IMR-90 (cell line): ENCODE measurements at regions not wholly inside any gene's neighbourhood (a gene's known extent, or its start where the extent isn't known, plus 50 kb on each side); places are given as distances from the start of the nearest gene placed in this dataset.

Experiments used
- ATAC-seq: fragments of 200-7000 bp; cut with Tn5 transposase; 2 replicates; pipeline ENCODE4 v1.9.1; 2020; ENCODE audit warnings: low read depth, mild to moderate bottlenecking, moderate library complexity
- BruUV-seq: library from RNA; stranded (reverse); fragments of 400-500 nt; replicated peaks from 2 replicates; lab custom pipeline; 2021; lab: Mats Ljungman, UMichigan
- CTCF ChIA-PET: fragments of 300-600 bp; formaldehyde crosslinking; extraction: SDS; loops from one replicate; lab custom pipeline; 2021; ENCODE audit warnings: antibody characterized with exemption; lab: Yijun Ruan, JAX
- POLR2A ChIA-PET: fragments of 300-600 bp; sonication (Branson Sonifier 250); formaldehyde crosslinking; loops from one replicate; lab custom pipeline; 2022; ENCODE audit warnings: antibody characterized with exemption; ENCODE audit not compliant: unreplicated experiment; lab: Charles Lee
- DNase-seq: peaks from one replicate; pipeline ENCODE4 v3.0.0; 2013
- H2AFZ ChIP-seq: replicated peaks from 2 replicates; pipeline ENCODE3; 2013; ENCODE audit warnings: low read length, mild to moderate bottlenecking; ENCODE audit not compliant: poor library complexity
- H2AK5ac ChIP-seq: 2 replicates; pipeline ENCODE4 v1.6.1; 2013; ENCODE audit warnings: low read depth, low read length, inconsistent platforms
- H2AK9ac ChIP-seq: replicated peaks from 2 replicates; pipeline ENCODE3; 2013; ENCODE audit warnings: mild to moderate bottlenecking, low read depth, low read length, moderate library complexity; ENCODE audit not compliant: poor library complexity
- H2BK120ac ChIP-seq: 2 replicates; pipeline ENCODE4 v1.6.1; 2013; ENCODE audit warnings: low read depth, low read length, inconsistent platforms
- H2BK15ac ChIP-seq: 3 replicates; pipeline ENCODE4 v1.6.1; 2013; ENCODE audit warnings: low read depth, low read length, inconsistent platforms
- H2BK20ac ChIP-seq: 2 replicates; pipeline ENCODE4 v1.6.1; 2013; ENCODE audit warnings: low read depth, mild to moderate bottlenecking, inconsistent platforms, low read length, moderate library complexity
- H2BK5ac ChIP-seq: 2 replicates; pipeline ENCODE4 v1.6.1; 2013; ENCODE audit warnings: mild to moderate bottlenecking, low read depth, low read length, inconsistent platforms; ENCODE audit not compliant: poor library complexity, severe bottlenecking
- H3K14ac ChIP-seq: replicated peaks from 2 replicates; pipeline ENCODE4 v1.6.1; 2013; ENCODE audit warnings: low read depth, low read length, inconsistent platforms
- H3K18ac ChIP-seq: 2 replicates; pipeline ENCODE4 v1.6.1; 2013; ENCODE audit warnings: low read depth, low read length, control low read depth
- H3K23ac ChIP-seq: 2 replicates; pipeline ENCODE4 v1.6.1; 2013; ENCODE audit warnings: low read depth, low read length, inconsistent platforms
- H3K27ac ChIP-seq: 2 replicates; pipeline ENCODE4 v1.5.1; 2013; ENCODE audit warnings: mild to moderate bottlenecking, control low read depth, low read length; ENCODE audit not compliant: insufficient read depth
- H3K27me3 ChIP-seq: 2 replicates; pipeline ENCODE4 v1.6.1; 2013; ENCODE audit warnings: low read length; ENCODE audit not compliant: control insufficient read depth, insufficient read depth
- H3K36me3 ChIP-seq: 2 replicates; pipeline ENCODE4 v1.6.1; 2013; ENCODE audit warnings: low read length, mixed read lengths; ENCODE audit not compliant: control insufficient read depth, insufficient read depth
- H3K4ac ChIP-seq: 2 replicates; pipeline ENCODE4 v1.6.1; 2013; ENCODE audit warnings: low read depth, low read length, inconsistent platforms
- H3K4me1 ChIP-seq: 2 replicates; pipeline ENCODE4 v1.6.1; 2013; ENCODE audit warnings: low read length, mixed read lengths; ENCODE audit not compliant: control insufficient read depth, insufficient read depth
- H3K4me2 ChIP-seq: 2 replicates; pipeline ENCODE4 v1.6.1; 2013; ENCODE audit warnings: low read depth, mild to moderate bottlenecking, control low read depth, low read length, moderate library complexity
- H3K4me3 ChIP-seq: 2 replicates; pipeline ENCODE4 v1.5.1; 2013; ENCODE audit warnings: low read depth, mild to moderate bottlenecking, control low read depth, low read length, moderate library complexity; ENCODE audit not compliant: insufficient read depth
- H3K56ac ChIP-seq: 2 replicates; pipeline ENCODE4 v1.6.1; 2013; ENCODE audit warnings: low read length, inconsistent platforms; ENCODE audit not compliant: insufficient read depth; ENCODE audit errors: extremely low read depth
- H3K79me1 ChIP-seq, 2 experiments: 2 replicates each; pipeline ENCODE4 v1.6.1; 2013; ENCODE audit warnings: low read length in 2 of 2, inconsistent platforms in 1 of 2, low read depth in 1 of 2
- H3K9ac ChIP-seq: 2 replicates; pipeline ENCODE4 v1.6.1; 2013; ENCODE audit warnings: low read depth, low read length, control low read depth
- H3K9me1 ChIP-seq: 2 replicates; pipeline ENCODE4 v1.6.1; 2013; ENCODE audit warnings: low read length, inconsistent platforms; ENCODE audit not compliant: insufficient read depth
- H3K9me3 ChIP-seq: 2 replicates; pipeline ENCODE4 v1.6.1; 2013; ENCODE audit warnings: low read length; ENCODE audit not compliant: control insufficient read depth, insufficient read depth
- H4K20me1 ChIP-seq: 2 replicates; pipeline ENCODE4 v1.6.1; 2013; ENCODE audit warnings: low read length, inconsistent platforms; ENCODE audit not compliant: insufficient read depth
- H4K5ac ChIP-seq: 2 replicates; pipeline ENCODE4 v1.6.1; 2013; ENCODE audit warnings: mild to moderate bottlenecking, low read depth, low read length, control low read depth
- H4K8ac ChIP-seq, 2 experiments: 2 replicates each; pipeline ENCODE4 v1.6.1; 2013; ENCODE audit warnings: low read depth in 2 of 2, low read length in 2 of 2, control low read depth in 1 of 2, inconsistent platforms in 1 of 2
- H4K91ac ChIP-seq: 2 replicates; pipeline ENCODE4 v1.6.1; 2013; ENCODE audit warnings: low read depth, low read length, inconsistent platforms; ENCODE audit not compliant: insufficient read depth
- CEBPB ChIP-seq: IDR thresholded peaks from 2 replicates; pipeline ENCODE4 v1.6.1; 2012; ENCODE audit warnings: low read depth, low read length, improper control_type of control experiment
- ELK1 ChIP-seq: fragments of 150-350 bp; IDR thresholded peaks from 2 replicates; pipeline ENCODE4 v1.6.1; 2016; ENCODE audit warnings: low read depth, mild to moderate bottlenecking, low read length, moderate library complexity, borderline replicate concordance
- FOS ChIP-seq: fragments of 150-350 bp; IDR thresholded peaks from 2 replicates; pipeline ENCODE4 v1.6.1; 2016; ENCODE audit warnings: low read depth, low read length
- USF2 ChIP-seq: fragments of 150-350 bp; IDR thresholded peaks from 2 replicates; pipeline ENCODE4 v1.6.1; 2017; ENCODE audit warnings: mild to moderate bottlenecking, antibody characterized with exemption, low read length, low read depth
- WGBS, 2 experiments: methylation state at CpG; one replicate each; pipeline versions ENCODE4 v1.1.5 to v1.1.7; 2013; ENCODE audit warnings: missing lambda C conversion rate in 2 of 2; ENCODE audit not compliant: insufficient read length in 1 of 2; ENCODE audit errors: extremely low coverage in 2 of 2; 5-methylcytosine and 5-hydroxymethylcytosine counted together
- dilution Hi-C: fragments of 300-500 bp; cut with HindIII; formaldehyde crosslinking; loops from one replicate; pipeline ENCODE4 v1.14.3; 2018; ENCODE audit warnings: low sequenced_read_pairs; ENCODE audit not compliant: unreplicated experiment
- in situ Hi-C: fragments of 300-500 bp; cut with MboI; formaldehyde crosslinking; loops from 3 replicates; pipeline ENCODE4 v1.14.3; 2019; ENCODE audit warnings: low sequenced_read_pairs, inconsistent platforms, mixed read lengths
- intact Hi-C: fragments of 100-400 bp; cut with micrococcal nuclease; formaldehyde crosslinking; loops from 2 replicates; pipeline ENCODE4 v1.10.0; 2022

GRCh38 chr12:59940631-59941342 is 345.0 kb downstream of the SLC16A7 start:
- H2BK5ac ChIP-seq: no peak overlapping the region
- no peak overlapping the region for H4K5ac ChIP-seq
- no peak overlapping the region for H2AK5ac ChIP-seq
- H3K9me3 ChIP-seq: no peaks in the 10 kb centered on the region
- no peak overlapping the region for H2BK15ac ChIP-seq
- no peaks in the 10 kb centered on the region; the same call in 1 of the 2 replicates for H3K4me1 ChIP-seq
- H4K91ac ChIP-seq: no peak overlapping the region
- no peaks in the 10 kb centered on the region for H3K27me3 ChIP-seq
- H3K27ac ChIP-seq: no peak overlapping the region
- no peak overlapping the region for H3K4me3 ChIP-seq
- WGBS, 2 experiments: no CpG with 5 or more reads among the region's 4 CpGs
- no peaks in the 10 kb centered on the region for H4K20me1 ChIP-seq
- no peak overlapping the region for H2BK120ac ChIP-seq
- dilution Hi-C loops: no loop called here
- H2AK9ac ChIP-seq: no peak overlapping the region
- no peak overlapping the region for H3K23ac ChIP-seq
- H3K18ac ChIP-seq: no peak overlapping the region
- no peak overlapping the region for H3K56ac ChIP-seq
- no peak overlapping the region for H3K9ac ChIP-seq
- no peaks in the 10 kb centered on the region for H3K9me1 ChIP-seq
- intact Hi-C loops: no loop called here
- no peak for TF ChIP-seq ELK1
- no peak for TF ChIP-seq USF2
- no peak for TF ChIP-seq CEBPB
- no peak for TF ChIP-seq FOS
- ATAC-seq: no peak
- no peak overlapping the region; the same call in 1 of the 2 replicates for H3K14ac ChIP-seq
- H3K36me3 ChIP-seq: no peaks in the 10 kb centered on the region
- no peak overlapping the region for H2BK20ac ChIP-seq
- no peaks in the 10 kb centered on the region for H3K79me1 ChIP-seq
- peak overlapping the region; percentile 52; the same call in 1 of the 2 replicates for H3K4ac ChIP-seq
- H3K4me2 ChIP-seq: no peak overlapping the region
- in situ Hi-C loops: no loop called here
- POLR2A ChIA-PET: no interaction called here
- DNase-seq: no peak
- CTCF ChIA-PET: no interaction called here
- no peak overlapping the region for H4K8ac ChIP-seq
- H2AFZ ChIP-seq: no peak overlapping the region
- no TSS peak for BruUV-seq
